ENCODE measurements at regions not wholly inside any gene's neighbourhood (a gene's known extent, or its start where the extent isn't known, plus 50 kb on each side); places are given as distances from the start of the nearest gene placed in this dataset.

DNA sequence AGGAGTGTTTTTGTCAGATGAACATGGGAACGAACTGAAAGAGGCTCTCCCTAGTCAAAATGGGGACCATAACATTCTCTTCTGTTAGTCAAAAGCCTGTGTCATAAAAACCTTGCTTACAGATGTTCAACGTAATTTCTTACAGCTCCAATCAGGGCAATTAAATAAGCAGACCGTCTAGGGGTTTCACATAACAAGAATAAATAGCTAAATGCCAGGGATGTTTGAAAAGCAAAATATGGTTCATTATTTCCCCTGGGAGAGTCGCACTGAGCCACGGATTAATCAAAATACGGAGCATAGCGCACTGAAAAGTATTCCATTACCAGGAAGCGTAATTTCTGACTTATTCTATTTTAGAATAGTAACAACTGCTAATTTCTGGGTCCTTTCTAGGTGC is 63.7 kb upstream of the MRI1 start:
- no peaks in the 10 kb centered on the region for H3K36me3 ChIP-seq
- intact Hi-C loops (cut with DNase I; ENCODE audit: low total_unique reads): no loop called here
- DNase-seq: no peak
- H3K27ac ChIP-seq: no peak overlapping the region
- H3K27me3 ChIP-seq: no peaks in the 10 kb centered on the region
- H3K4me1 ChIP-seq: no peaks in the 10 kb centered on the region
- TF ChIP-seq, protein P1, sequence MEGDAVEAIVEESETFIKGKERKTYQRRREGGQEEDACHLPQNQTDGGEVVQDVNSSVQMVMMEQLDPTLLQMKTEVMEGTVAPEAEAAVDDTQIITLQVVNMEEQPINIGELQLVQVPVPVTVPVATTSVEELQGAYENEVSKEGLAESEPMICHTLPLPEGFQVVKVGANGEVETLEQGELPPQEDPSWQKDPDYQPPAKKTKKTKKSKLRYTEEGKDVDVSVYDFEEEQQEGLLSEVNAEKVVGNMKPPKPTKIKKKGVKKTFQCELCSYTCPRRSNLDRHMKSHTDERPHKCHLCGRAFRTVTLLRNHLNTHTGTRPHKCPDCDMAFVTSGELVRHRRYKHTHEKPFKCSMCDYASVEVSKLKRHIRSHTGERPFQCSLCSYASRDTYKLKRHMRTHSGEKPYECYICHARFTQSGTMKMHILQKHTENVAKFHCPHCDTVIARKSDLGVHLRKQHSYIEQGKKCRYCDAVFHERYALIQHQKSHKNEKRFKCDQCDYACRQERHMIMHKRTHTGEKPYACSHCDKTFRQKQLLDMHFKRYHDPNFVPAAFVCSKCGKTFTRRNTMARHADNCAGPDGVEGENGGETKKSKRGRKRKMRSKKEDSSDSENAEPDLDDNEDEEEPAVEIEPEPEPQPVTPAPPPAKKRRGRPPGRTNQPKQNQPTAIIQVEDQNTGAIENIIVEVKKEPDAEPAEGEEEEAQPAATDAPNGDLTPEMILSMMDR (IDR thresholded peaks at IDR 0.05): no peak
- no peak for TF ChIP-seq POLR2A (IDR thresholded peaks at IDR 0.05)
- H3K4me3 ChIP-seq: no peak overlapping the region
- no peaks in the 10 kb centered on the region for H3K9me3 ChIP-seq

- no peaks in the 10 kb centered on the region for H3K4me1 ChIP-seq
- no peaks in the 10 kb centered on the region for H3K27me3 ChIP-seq
These were observed 64.5 kb upstream of the MRI1 start for GRCh38 chr19:13699786-13700185.

GRCh38 chr19:13696839-13697238 is 67.5 kb upstream of the MRI1 start:
- intact Hi-C loops (cut with DNase I; ENCODE audit: low total_unique reads): no loop called here
- no peak overlapping the region for H3K27ac ChIP-seq
- H3K27me3 ChIP-seq: no peaks in the 10 kb centered on the region
- H3K4me3 ChIP-seq: no peak overlapping the region
- no peak for DNase-seq
- H3K36me3 ChIP-seq: no peaks in the 10 kb centered on the region
- no peak for TF ChIP-seq POLR2A (IDR thresholded peaks at IDR 0.05)
- TF ChIP-seq, protein P1 (IDR thresholded peaks at IDR 0.05): no peak
- H3K4me1 ChIP-seq: no peaks in the 10 kb centered on the region
- H3K9me3 ChIP-seq: no peaks in the 10 kb centered on the region

More at GRCh38 chr19:13699786-13700185, 64.5 kb upstream of the MRI1 start:
- no peak overlapping the region for H3K4me3 ChIP-seq
- TF ChIP-seq POLR2A (IDR thresholded peaks at IDR 0.05): no peak
- DNase-seq: no peak
- intact Hi-C loops (cut with DNase I; ENCODE audit: low total_unique reads): no loop called here
- H3K36me3 ChIP-seq: no peaks in the 10 kb centered on the region
- no peaks in the 10 kb centered on the region for H3K9me3 ChIP-seq
- H3K27ac ChIP-seq: no peak overlapping the region

- intact Hi-C loops (cut with DNase I; ENCODE audit: low total_unique reads): no loop called here
- Histone ChIP-seq H3K27me3 (no peaks in the 10 kb centered on the region), H3K27ac (no peak overlapping the region), H3K9me3 (no peaks in the 10 kb centered on the region), H3K4me1 (no peaks in the 10 kb centered on the region), H3K36me3 (no peaks in the 10 kb centered on the region), H3K4me3 (no peak overlapping the region)
- TF ChIP-seq, protein P1 (IDR thresholded peaks at IDR 0.05): no peak
- TF ChIP-seq POLR2A (IDR thresholded peaks at IDR 0.05): no peak
- DNase-seq: no peak
These were observed 70.4 kb upstream of the MRI1 start for GRCh38 chr19:13693889-13694288.

DNA sequence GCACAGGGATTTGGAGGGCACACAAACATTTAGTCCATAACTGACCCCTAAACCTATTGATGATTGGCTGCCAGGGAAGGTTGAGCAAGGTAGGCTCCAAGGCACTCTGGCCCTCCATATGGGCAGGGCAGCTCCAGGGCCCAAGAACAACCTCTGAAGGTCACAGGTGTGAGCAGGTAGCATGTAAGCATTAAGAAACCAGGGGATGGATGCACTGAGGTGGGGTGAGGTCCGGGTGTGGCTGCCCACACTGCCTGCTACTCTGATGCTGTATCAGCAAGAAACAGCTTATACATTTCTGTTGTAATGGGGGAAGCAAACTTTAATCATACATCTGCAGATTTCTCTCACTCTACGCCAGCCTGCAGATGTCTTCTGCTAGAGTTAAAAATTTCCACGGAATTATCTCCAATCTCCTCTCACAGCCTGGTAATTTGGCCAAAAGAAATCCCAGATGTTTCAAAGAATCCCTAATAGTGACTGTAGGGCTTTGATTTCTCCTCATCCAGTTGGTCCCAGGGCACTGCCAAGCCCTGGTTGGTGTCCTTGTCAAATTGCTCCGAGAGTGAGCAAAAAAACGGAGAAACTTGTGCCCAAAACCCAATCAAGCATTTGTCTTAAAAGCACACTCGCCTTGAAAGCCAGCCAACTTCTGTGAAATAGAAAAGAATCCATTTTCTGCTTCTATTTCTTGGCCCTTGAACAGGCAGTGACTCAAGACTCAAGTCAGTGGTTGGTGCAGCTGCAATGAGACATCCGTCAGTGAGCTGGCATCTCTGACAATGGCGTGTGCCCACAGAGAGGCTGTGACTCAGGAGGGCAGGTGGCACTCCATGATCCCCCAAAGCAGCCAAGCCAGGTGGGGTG is 72.5 kb upstream of the MRI1 start:
- H3K36me3 ChIP-seq: no peaks in the 10 kb centered on the region
- H3K27ac ChIP-seq: no peak overlapping the region
- TF ChIP-seq POLR2A (IDR thresholded peaks at IDR 0.05): no peak
- TF ChIP-seq, protein P1 (IDR thresholded peaks at IDR 0.05): no peak
- intact Hi-C loops (cut with DNase I; ENCODE audit: low total_unique reads): no loop called here
- no peak overlapping the region for H3K4me3 ChIP-seq
- no peaks in the 10 kb centered on the region for H3K27me3 ChIP-seq
- H3K4me1 ChIP-seq: no peaks in the 10 kb centered on the region
- DNase-seq: no peak
- no peaks in the 10 kb centered on the region for H3K9me3 ChIP-seq

Measured in uterus (tissue), 3 donors.